Astrocyte of the spinal cord (primary cell): ENCODE measurements at regions not wholly inside any gene's neighbourhood (a gene's known extent, or its start where the extent isn't known, plus 50 kb on each side); places are given as distances from the start of the nearest gene placed in this dataset.

ENCODE experiments used
- DNase-seq: peaks from one replicate; pipeline ENCODE4 v3.0.0; 2011; ENCODE audit warnings: low read depth, low spot score
- H3K4me3 ChIP-seq: 2 replicates; pipeline ENCODE4 v1.5.1; 2011; ENCODE audit warnings: low read depth, mild to moderate bottlenecking, low read length, moderate library complexity
- CTCF ChIP-seq: IDR thresholded peaks from 2 replicates; pipeline ENCODE4 v1.5.1; 2012; ENCODE audit warnings: low read depth, mild to moderate bottlenecking, low read length, inconsistent platforms
- in situ Hi-C: cut with HindIII; loops from 2 replicates; pipeline ENCODE4 v1.10.0; 2017; ENCODE audit warnings: low sequenced_read_pairs

DNA sequence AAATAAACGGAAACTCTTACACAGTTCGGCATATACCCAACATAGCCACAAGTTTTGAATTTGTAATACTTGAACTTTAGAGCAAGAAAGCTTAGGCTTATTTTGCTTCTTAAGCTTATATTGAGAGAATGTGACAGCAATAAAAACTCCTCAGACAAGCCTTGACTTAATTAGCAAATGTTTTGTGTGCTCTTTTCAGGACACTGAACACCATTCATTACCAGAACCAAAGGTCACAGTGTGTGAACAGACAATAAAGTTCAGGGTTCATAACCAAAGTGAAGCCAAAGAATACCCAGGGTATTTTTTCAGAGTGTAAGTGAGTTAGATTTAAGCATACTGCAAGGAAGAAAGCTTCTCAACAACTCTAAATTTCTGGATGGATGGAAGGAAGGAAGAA, 605.8 kb downstream of the METTL4 start:
- in situ Hi-C loops, result no loop called here

GRCh38 chr18:1968801-1969498, 602.4 kb downstream of the METTL4 start:
- no peak for DNase-seq
- no peak for TF ChIP-seq CTCF
- in situ Hi-C loops, result no loop called here
- H3K4me3 ChIP-seq, result no peak overlapping the region

More for the DNA sequence above, 605.8 kb downstream of the METTL4 start:
- H3K4me3 ChIP-seq, result no peak overlapping the region
- TF ChIP-seq CTCF, result no peak
- no peak for DNase-seq

- H3K4me3 ChIP-seq, result no peak overlapping the region
- TF ChIP-seq CTCF, result no peak
- no peak for DNase-seq
- in situ Hi-C loops, result no loop called here
Measured at GRCh38 chr18:1976484-1976883, 594.8 kb downstream of the METTL4 start.

DNA sequence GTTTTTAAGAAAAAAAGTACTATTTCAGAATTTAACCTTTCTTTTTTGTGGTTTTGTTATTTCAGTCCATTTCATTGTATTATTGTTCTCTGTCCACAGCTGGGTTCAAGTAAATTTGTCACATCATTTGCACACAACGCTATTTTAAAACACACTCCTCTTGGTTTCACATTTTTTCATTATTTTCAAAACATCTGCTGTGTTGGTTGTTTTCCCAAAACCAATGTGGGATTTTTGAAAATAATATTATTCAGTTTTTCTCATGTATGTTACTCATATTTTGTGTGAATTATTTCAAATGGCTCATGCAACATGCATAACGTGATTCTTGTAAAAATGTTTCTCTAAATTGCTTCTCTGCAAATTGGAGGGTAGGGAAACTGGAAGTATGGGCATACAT, 589.2 kb downstream of the METTL4 start:
- no peak overlapping the region for H3K4me3 ChIP-seq
- DNase-seq, result no peak
- in situ Hi-C loops, result no loop called here
- TF ChIP-seq CTCF, result no peak

DNA sequence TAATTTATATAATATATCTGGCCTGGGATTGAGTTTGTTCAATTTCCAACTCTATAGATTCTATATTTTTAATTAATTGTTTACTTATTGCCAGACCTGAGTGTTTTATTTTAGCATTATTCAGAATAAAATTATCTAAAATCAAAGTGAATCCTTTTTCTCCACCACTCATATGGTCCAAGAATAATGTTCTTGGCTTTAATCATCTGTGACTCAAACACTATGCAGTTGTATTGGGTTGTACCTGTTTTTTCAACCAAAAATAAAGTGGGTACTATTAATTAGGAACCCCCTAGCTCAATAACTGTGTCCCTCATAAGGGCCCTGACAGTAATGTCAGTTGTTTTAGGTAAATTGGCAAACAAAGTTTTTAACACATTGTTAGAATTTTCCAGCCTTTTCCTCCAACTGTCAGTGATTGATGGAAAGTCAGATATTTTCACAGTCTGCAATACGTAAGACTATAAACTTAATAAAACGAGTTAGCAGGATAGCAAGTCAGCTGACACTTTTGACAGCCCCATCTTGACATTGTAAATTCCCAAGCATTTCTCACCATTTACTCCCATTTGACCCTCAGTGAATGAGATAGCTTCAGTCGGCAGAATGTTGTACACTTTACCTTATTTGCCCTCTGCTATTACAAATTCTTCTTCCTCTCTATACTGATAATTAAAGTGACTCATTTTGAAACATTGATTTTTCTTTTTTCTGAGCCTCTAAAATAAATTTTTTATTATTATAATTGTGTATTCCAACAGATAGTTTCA, 587.4 kb downstream of the METTL4 start:
- no peak overlapping the region for H3K4me3 ChIP-seq
- in situ Hi-C loops, result no loop called here
- no peak for TF ChIP-seq CTCF
- DNase-seq, result no peak

DNA sequence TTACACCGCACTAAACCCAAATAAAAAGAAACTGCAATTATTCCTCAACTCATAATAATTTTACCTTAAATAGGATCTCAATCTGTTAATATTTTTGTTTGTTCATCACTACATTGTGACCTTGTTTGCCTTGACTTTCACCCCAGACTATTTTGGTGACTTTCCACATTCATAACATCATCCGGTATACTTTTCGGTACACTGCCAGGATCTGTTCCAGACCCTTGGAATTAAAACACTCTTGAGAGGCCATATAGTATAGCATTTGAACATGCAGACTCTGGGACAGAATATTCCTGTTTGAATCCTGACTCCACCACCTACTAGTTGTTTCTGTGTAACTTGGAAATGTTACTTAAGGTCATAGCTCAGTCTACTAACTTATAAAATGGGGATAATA, 577.4 kb downstream of the METTL4 start:
- DNase-seq, result no peak
- H3K4me3 ChIP-seq, result no peak overlapping the region
- no peak for TF ChIP-seq CTCF
- in situ Hi-C loops, result no loop called here
